Activated gamma-delta T cell treated with Interleukin-2 at 50 U/mL for 16 hours (primary cell): ENCODE measurements at regions not wholly inside any gene's neighbourhood (a gene's known extent, or its start where the extent isn't known, plus 50 kb on each side); places are given as distances from the start of the nearest gene placed in this dataset.
"Not testable (repeated sequence)": the region's sequence is repeated elsewhere in the genome, so short reads cannot be mapped to it uniquely, and the experiment has no call there.

Experiments used
- DNase-seq: peaks from one replicate; pipeline ENCODE4 v3.0.0-alpha.2; 2020

GRCh38 chr10:89952751-89953150 lies 251.4 kb downstream of the KIF20B start:
- DNase-seq: no peak

- no peak for DNase-seq
Observed at GRCh38 chr10:89954061-89954460, 252.7 kb downstream of the KIF20B start.

DNA sequence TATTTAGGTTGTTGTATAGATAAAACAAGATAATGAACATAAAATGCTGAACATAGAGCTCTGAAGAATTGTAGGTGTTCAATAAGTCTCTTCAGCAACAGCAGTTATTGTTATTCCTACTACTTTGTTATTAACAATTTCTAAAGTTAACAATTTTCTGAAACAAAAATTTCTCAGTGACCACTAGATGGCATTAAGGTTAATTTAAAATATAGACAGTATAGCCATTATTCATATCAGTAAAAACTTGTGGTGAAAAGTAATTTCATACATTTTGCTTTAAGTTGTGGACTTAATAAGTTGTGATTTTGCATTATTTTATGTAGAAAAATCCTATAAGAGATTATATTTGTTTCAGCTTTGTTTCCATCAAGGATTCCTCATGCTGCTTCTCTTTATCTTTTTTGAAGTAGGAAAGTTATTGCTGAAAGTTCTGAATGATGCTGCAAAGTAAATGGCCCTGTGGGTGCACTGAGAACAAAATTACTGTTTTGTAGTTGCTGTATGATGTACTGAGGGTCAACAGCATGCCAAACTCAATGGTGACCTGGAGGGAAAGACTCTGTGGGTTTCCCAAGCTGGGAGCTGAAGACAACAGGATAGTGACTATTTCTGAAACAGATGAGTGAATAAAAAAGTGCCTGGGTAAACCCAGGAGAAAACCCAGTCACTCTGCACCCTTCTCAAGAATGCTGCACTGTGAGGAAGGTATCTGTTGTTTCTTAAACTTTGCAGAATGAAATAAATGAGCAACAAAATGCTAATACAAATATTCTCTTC lies 253.6 kb downstream of the KIF20B start:
- DNase-seq: no peak

DNA sequence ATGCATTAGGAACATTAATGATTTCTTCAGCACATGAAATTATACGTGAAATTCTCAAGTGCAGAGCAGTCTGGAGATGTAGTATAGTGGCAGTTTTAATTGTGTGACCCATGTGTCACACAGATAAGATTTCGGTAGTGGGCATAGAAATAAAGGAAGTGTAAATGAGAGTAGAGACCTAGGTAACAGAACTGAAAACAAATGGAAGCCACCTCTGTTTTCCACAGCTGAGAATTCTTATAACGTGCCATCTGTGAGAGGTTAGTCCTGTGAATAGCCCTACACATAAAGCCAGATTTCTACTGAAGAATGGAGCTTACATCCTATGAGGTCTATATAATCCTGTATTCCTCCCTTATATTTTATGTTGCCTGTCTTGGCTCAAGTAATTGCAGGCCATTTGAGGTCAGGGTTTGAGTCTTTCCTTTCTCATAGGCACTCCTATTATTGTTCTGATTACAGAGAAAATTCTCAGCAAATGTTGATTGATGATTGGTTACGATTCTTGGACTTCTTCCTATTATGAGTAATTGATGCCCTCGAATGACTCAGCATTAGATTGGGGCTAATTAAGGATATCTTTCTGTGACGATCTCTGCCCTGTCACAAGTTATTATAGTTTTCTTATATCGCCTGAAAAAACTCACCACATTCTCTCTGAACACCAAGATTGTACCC lies 258.2 kb downstream of the KIF20B start:
- DNase-seq: no peak

GRCh38 chr10:89963451-89964102 lies 262.2 kb downstream of the KIF20B start:
- DNase-seq: no peak

DNA sequence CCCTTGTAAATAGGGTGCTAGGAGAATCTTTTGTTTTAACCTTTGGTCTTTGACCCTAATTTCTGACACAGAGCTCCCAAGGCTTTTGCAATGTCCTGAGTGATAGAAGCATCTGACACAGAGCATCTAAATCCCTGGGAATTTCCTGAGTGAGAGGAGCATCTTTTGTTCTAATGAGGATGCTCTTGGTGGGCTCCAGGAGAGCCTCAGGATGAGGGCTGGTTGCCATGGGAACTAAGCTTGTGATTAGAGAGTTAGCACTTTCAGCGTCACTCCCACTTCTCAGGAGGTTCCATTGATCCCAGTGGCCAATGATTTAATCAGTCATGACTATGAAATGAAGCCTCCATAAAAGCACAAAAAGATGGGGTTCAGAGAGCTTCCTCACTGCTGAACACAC lies 264.8 kb downstream of the KIF20B start:
- DNase-seq: no peak

DNA sequence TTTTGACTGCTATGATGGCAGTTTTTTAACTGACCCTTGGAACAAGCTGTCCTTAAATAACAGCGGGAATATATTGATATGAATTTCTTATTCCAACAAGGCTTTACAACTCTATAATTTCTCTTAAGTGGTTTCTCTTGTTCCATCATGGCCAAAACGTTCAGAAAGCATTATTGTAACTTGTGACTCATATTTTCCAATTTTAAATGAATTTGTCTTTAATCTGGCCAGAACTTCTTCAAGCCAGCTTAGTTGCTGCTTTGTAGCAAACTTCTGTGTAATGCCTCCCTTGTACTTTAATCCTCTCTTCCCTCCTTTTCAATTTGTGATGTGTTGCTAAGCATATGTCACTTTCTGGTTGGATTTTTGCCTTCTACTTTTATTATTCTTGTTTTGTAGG lies 271.9 kb downstream of the KIF20B start:
- DNase-seq: no peak

GRCh38 chr10:89975071-89975470 lies 273.7 kb downstream of the KIF20B start:
- no peak for DNase-seq

DNA sequence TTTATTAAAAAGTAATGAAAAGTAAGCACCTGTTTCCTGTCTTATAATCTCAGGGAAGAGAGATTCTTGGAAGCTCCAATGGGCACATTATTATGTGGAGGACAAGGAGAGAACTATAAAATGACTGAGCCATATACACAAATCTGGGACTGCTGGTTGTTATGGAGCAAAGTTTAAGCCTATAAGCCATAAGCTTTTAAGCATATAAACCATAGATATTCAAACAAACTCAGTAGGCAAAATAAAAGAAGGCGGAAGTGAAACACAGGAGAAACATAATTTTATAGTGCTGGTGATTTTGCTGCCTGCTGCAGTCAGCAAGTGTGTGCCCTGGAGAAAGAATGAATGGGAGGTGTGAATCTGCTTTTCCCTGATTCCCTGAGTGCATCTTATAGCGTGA lies 274.4 kb downstream of the KIF20B start:
- DNase-seq: no peak

- no peak for DNase-seq
Observed at GRCh38 chr10:89978081-89978480, 276.7 kb downstream of the KIF20B start.

GRCh38 chr10:89979726-89980125 lies 278.3 kb downstream of the KIF20B start:
- no peak for DNase-seq

DNA sequence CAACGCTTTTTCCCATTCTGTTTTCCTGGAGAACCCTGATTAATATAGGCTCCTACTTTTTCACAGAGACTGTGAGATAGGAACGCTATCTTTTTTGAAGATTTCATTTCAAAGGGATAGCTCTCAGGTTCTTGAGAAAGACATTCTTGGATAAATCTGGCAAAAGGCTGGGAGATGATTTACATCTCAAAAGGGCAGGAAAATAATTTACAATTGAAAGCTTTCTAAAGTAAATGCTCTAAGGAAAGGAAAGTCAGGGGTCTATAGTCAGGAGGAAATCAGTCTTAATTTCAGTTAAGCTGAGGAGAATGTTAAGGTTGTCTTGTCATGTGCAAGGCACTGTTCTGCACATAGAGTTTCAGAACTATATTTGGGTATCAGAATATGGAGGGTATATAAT lies 278.8 kb downstream of the KIF20B start:
- no peak for DNase-seq

- DNase-seq: no peak
Observed at GRCh38 chr10:89981891-89982290, 280.5 kb downstream of the KIF20B start.

- no peak for DNase-seq
Observed at GRCh38 chr10:89985446-89985845, 284.1 kb downstream of the KIF20B start.

DNA sequence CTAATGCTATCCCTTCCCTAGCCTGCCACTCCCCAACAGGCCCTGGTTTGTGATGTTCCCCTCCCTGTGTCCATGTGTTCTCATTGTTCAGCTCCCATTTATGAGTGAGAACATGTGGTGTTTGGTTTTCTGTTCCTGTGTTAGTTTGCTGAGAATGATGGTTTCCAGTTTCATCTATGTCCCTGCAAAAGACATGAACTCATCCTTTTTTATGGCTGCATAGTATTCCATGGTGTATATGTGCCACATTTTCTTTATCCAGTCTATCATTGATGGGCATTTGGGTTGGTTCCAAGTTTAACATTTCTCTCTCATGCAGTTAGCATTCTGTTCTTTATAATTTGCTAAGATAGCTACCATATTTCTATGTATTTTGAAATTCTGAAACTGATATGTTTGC lies 287.0 kb downstream of the KIF20B start:
- not testable (repeated sequence) for DNase-seq

DNA sequence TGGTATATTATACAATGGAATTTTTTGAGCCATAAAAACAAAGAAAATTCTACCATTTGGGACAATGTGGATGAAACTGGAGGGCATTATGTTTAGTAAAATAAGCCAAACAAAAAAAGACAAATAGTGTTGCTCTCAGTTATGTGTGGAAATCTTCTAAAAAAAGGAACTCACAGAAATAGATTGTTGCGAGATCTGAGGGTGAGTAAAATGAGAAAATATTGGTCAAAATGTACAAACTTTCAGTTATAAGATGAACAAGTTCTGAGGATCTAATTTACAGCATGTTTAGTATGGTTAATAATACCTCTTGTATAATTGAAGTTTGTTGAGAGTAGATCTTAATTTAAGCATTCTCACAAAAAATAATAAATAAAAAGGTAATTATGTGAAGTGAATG lies 291.2 kb downstream of the KIF20B start:
- no peak for DNase-seq

GRCh38 chr10:90007226-90007625 lies 305.8 kb downstream of the KIF20B start:
- no peak for DNase-seq

DNA sequence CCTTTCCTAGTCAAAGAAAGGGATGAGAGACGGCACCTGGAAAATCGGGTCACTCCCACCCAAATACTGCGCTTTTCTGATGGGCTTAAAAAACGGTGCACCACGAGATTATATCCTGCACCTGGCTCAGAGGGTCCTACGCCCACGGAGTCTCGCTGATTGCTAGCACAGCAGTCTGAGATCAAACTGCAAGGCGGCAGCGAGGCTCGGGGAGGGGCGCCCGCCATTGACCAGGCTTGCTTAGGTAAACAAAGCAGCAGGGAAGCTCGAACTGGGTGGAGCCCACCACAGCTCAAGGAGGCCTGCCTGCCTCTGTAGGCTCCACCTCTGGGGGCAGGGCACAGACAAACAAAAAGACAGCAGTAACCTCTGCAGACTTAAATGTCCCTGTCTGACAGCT lies 309.9 kb downstream of the KIF20B start:
- not testable (repeated sequence) for DNase-seq

DNA sequence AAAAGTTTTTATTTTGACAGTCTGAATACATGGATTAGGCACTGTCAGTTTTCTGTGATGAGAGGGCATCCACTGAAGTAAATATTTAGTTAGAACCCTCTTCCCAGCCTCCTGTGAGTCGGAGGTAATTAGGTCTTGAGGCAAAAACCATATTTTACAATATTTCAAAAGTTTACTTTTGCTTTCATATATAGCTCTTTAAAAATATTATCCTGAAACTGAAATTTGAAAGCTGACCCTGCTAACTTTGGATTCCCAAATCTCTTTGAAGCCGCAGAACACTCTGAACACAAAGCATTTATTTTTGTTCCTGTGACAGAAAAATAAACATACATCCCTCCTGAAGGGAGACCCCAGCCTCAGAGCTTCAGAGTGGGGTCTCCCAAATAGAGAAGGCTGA lies 317.4 kb downstream of the KIF20B start:
- no peak for DNase-seq

DNA sequence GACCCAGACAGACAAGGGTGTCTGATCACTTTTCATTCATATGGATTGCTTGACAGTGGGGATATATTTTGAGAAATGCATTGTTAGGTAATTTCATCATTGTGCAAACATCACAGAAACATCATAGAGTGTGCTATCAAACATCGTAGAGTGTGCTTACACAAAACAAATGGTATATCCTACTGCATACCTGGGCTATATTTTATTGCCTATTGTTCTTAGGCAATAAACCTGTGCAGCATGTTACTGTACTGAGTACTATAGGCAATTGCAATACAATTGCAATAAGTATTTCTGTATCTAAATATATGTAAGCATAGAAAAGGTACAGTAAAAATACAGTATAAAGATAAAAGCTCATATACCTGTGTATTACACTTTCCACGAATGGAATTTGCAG lies 319.1 kb downstream of the KIF20B start:
- DNase-seq: no peak

- DNase-seq: no peak
Observed at GRCh38 chr10:90023950-90024349, 322.6 kb downstream of the KIF20B start.

DNA sequence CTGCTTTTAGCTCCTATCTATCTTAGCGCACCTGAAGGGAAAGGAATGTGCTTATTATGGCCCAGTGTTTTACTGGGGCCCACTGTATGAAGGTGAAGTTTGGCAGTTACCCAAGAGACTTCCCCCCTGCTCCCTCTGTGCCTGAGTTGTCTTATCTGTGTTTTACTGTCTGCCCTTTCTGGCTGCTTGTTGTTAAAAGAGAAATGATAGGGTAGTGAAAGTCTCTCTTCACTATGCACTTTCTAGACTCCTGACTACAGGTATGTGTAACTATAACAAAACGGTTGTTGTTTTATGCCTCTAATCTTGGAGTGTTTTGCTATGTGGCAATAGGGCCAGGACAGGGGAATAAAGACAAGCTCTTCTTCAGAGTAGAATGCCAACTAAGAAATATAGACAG lies 326.9 kb downstream of the KIF20B start:
- DNase-seq: no peak

GRCh38 chr10:90031776-90032175 lies 330.4 kb downstream of the KIF20B start:
- DNase-seq: no peak

GRCh38 chr10:90032519-90032918 lies 331.1 kb downstream of the KIF20B start:
- no peak for DNase-seq
